T follicular helper cell (primary cell): ENCODE measurements at regions not wholly inside any gene's neighbourhood (a gene's known extent, or its start where the extent isn't known, plus 50 kb on each side); places are given as distances from the start of the nearest gene placed in this dataset.
"Not testable (repeated sequence)": the region's sequence is repeated elsewhere in the genome, so short reads cannot be mapped to it uniquely, and the experiment has no call there.

Experiments used
- DNase-seq: peaks from one replicate; pipeline ENCODE4 v3.0.0-alpha.2; 2020; ENCODE audit warnings: low read depth

DNA sequence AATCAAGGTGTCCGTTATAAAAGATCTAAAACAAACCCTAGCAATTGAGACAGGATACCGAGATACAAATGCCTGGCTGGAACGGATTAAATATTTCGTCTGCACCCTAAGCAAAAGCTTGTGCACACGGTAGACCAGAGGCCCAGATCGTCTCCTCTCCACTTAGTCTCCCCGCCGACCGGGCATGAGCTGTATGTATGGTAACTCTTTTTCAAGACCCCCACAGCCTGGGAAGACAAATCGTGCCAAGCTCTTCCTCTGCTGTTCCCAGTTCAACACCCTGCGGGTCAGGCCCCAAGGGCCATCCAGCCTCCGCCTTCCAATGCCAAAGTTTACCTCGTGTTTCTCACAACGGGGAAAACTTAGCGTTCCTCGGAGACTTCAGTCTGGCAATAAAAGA is 285.7 kb upstream of the GALNT17 start:
- no peak for DNase-seq

- DNase-seq = no peak
These were observed 282.2 kb upstream of the GALNT17 start for GRCh38 chr7:70849580-70850235.

DNA sequence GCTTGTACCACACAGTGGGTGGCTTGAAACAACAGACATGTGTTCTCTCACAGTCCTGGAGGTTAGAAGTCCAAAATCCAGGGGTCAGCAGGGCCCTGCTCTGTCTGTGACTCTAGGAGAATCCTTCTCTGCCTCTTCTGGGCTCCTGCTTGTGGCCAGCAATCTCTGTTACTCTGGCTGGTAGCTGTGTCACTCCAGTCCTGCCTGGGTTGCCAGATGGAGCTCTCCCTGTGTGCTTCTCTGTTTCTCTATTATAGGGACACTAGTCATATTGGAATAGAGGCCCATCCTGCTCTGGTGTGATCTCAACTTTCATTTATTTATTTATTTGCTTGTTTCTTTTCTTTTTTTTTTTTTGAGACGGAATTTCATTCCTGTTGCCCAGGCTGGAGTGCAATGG is 276.6 kb upstream of the GALNT17 start:
- DNase-seq = no peak

GRCh38 chr7:70856901-70857630 is 274.9 kb upstream of the GALNT17 start:
- peak; percentile 3 for DNase-seq

GRCh38 chr7:70857793-70858545 is 274.0 kb upstream of the GALNT17 start:
- DNase-seq = no peak

DNA sequence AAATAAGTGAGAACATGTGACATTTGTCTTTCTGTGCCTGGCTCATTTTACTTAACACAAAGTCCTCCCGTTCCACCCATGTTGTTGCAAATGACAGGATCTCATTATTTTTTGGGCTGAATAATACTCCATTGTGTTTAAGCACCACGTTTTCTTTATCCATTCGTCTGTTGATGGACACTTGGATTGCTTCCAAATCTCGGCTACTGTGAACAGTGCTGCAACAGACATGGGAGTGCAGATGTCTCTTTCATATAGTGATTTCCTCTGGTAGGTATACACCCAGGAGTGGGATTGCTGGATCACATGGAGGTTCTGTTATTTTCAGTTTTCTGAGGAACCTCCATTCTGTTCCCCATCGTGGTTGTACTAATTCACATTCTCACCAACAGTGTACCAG is 264.4 kb upstream of the GALNT17 start:
- DNase-seq = no peak

DNA sequence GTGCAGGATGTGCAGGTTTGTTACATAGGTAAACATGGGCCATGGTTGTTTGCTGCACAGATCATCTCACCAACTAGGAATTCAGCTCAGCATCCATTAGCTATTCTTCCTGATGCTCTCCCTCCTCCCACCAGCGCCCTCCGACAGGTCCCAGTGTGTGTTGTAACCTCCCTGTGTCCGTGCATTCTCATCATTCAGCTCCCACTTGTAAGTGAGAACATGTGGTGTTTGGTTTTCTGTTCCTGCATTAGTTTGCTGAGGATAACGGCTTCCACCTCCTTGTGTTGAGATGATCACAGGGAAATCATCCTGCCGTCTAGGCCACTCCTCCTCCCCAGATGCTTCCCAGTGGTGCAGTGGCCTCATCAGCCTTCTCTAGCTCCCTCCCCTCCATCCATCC is 261.6 kb upstream of the GALNT17 start:
- DNase-seq = no peak

- no peak for DNase-seq
These were observed 259.8 kb upstream of the GALNT17 start for GRCh38 chr7:70872188-70872587.

- DNase-seq = no peak
These were observed 250.6 kb upstream of the GALNT17 start for GRCh38 chr7:70881167-70881847.

GRCh38 chr7:70883750-70884439 is 248.0 kb upstream of the GALNT17 start:
- DNase-seq = no peak

DNA sequence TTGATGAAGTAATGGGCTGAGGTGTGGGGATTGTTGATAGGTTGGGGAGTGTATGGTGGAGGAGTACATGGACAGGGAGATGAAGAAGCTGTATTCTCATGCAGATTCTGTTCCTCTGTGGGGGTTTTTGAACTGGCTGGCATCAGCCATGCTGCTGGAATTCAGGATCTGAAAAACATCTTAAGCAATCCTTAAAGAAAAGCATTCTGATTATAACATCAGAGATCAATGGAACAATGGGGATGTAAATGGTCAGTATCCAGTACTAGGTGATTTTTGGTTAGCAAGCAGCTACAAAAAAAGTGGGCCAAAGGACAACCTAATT is 247.5 kb upstream of the GALNT17 start:
- no peak for DNase-seq

DNA sequence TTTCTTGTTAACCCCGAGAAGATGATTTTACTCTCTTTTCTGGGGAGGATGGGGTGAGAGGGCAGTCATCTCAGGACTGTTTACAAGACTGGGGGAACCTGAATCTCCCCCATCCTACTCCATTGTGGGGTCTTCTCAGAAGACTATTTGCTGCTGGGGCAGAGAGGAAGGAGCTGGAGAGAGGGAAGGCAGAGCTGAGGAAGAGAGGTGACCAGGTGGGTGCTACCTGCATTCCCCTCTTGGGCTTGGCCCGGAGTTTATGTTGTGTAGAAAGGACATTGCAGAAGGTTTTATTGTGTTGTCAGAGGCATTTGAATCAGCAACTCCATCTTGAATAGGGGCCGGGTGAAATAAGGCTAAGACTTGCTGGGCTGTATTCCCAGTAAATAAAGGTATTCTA is 247.1 kb upstream of the GALNT17 start:
- no peak for DNase-seq

DNA sequence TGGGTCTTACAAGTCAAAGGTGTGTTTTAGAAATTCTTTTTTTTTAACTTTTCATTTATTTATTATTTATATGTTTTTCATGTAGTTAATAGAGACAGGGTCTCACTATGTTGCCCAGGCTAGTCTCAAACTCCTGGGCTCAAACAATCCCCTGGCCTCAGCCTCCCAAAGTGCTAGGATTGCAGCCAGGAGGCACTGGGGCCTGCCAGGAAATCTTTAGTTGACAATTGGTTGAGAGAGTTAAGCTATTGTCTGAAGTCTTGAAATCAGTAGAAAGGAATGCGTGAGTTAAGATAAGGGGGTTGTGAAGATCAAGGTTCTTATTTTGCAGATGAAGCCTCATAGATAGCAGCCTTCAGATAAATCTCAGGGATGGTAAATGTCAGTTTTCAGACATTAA is 245.4 kb upstream of the GALNT17 start:
- no peak for DNase-seq

GRCh38 chr7:70887186-70887585 is 244.8 kb upstream of the GALNT17 start:
- DNase-seq = no peak

DNA sequence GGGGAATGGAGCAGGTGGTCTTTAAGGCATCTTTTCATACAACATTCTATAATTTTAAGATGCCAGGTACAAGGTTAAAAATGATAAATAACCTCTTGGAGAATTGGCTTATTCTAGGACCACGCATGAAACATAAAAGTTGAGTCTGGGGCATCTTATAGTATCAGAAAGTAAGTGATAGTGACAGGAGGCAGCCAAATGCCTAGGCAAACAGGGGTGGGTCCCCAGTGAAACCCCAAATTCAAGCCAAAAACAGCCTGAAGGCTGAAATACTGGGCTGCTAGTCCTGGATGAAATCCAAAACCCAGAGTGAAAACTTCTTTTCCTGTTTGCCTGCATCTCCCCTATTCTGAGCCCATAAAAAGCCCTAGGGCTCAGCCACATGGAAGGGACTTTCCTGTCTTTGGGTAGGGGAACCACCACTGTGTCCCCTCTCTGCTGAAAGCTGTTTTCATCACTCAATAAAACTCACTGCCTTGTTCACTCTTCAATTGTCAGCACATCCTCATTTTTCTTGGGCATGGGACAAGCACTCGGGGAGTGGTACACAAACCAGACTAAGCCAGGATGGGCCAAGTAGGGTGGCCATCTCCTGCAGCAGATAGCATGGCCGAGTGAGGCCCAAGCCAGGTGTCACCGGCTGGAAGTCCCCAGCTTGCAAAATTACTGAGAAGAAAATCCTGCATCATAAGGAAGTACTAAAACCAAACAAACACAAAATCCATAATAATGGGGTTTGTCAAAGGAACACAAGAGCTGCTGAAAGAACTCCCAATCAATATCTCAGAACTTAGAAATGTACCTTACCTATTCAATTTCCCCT is 241.6 kb upstream of the GALNT17 start:
- no peak for DNase-seq

DNA sequence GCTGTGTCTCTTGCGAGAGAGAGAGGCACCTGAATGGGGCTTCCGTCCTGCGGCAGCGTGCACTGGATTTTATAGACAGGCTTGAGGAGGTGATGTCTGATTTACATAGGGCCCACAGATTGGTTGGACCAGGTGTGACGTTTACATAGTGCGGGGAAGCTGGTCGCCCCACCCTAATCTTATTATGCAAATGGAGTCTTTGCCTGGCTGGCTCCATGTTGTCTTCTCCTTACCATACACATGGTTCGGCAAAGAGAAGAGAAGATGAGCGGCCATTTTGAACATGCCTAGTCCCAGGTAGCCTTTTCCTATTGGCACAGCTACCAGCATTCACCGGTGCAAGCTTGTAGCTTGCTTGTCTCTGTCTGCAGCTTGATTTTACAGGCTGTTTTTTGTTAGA is 238.5 kb upstream of the GALNT17 start:
- no peak for DNase-seq

- no peak for DNase-seq
These were observed 237.8 kb upstream of the GALNT17 start for GRCh38 chr7:70893971-70894715.

- DNase-seq = no peak
These were observed 237.1 kb upstream of the GALNT17 start for GRCh38 chr7:70894799-70895198.

DNA sequence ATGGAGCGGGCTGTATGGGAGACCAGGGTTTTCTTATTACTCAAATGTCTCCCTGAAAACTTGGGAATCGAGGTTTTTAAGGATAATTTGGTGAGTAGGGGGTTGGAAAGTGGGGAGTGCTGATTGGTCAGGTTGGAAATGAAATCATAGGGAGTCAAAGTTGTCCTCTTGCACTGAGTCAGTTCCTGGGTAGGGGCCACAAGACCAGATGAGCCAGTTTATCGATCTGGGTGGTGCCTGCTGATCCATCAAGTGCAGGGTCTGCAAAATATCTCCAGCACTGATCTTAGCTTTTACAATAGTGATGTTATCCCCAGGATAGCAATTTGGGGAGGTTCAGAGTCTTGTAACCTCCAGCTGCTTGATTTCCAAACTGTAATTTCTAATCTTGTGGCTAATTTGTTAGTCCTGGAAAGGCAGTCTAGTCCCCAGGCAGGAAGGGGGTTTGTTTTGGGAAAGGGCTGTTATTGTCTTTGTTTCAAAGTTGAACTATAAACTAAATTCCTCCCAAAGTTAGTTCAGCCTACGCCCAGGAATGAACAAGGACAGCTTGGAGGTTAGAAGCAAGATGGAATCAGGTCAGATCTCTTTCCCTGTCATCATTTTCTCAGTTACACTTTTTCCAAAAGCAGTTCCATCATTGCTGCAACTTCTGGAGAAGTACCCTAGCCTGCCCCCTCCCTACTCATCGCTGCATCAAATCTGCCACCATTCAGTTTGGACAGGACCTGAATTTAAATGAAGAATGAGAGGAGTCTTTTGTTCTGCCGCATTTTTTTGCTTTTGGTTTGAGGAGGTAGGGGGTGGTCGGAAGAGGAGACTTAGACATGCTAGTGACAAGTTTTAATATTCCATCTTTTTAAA is 236.4 kb upstream of the GALNT17 start:
- DNase-seq = not testable (repeated sequence)
